ENCODE measurements at regions not wholly inside any gene's neighbourhood (a gene's known extent, or its start where the extent isn't known, plus 50 kb on each side); places are given as distances from the start of the nearest gene placed in this dataset.

DNA sequence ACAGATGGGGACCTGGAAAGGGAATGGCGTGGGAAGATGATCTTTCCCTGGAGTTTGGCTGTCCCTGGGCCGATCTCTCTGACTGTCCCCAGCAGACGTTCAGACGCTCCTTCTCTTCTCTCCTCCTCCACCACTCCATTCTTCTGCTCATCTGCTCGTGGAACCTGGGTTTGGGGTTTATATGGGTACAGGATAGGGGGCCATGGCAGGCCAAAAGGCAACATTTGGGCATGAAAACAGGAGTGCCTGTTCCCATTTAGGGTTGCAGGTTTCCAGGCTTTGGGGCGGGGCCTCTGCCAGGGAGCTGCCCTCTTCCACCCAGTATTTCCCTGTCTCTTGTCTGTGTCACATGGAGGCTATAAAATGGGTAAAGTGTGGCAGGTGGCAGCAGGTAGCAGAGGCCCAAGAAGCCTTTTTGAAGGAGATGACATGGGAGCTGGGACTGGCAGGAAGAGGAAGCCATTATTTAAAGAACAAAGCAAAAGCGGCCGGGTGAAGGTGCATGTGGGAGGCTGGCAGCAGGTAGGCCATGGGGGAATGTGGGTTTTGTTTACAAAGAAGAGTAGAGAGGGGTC lies 203.7 kb downstream of the BMP7 start:
- TF ChIP-seq CTCF (IDR thresholded peaks at IDR 0.05; ENCODE audit: low read depth, low read length) (no peak), EZH2phosphoT487 (IDR thresholded peaks at IDR 0.05; ENCODE audit: low read depth) (no peak)
